Right cardiac atrium (tissue), 5 donors: ENCODE measurements at regions not wholly inside any gene's neighbourhood (a gene's known extent, or its start where the extent isn't known, plus 50 kb on each side); places are given as distances from the start of the nearest gene placed in this dataset.

Experiments
- ATAC-seq, 2 donors: fragments of 200-7000 bp; cut with Tn5 transposase; one replicate each; pipeline versions ENCODE4 v1.8.0 to v1.9.1; 2020; ENCODE audit warnings: moderate library complexity in 2 of 2, mild to moderate bottlenecking in 1 of 2
- DNase-seq, 3 donors: peaks; one replicate each; pipeline ENCODE4 v3.0.0-alpha.2; 2020
- H3K27ac ChIP-seq: one replicate; pipeline ENCODE4 v1.5.1; 2013; ENCODE audit warnings: mild to moderate bottlenecking, low read length, control low read depth, moderate library complexity
- H3K27me3 ChIP-seq: one replicate; pipeline ENCODE4 v1.6.1; 2013; ENCODE audit not compliant: control insufficient read depth, insufficient read depth
- H3K4me1 ChIP-seq: one replicate; pipeline ENCODE4 v1.6.1; 2013; ENCODE audit warnings: low read length; ENCODE audit not compliant: control insufficient read depth, insufficient read depth
- H3K4me3 ChIP-seq: one replicate; pipeline ENCODE4 v1.5.1; 2013; ENCODE audit warnings: low read length, control low read depth
- H3K9me3 ChIP-seq: one replicate; pipeline ENCODE4 v1.6.1; 2013; ENCODE audit warnings: low read length; ENCODE audit not compliant: control insufficient read depth
- WGBS: extraction: QIAGEN DNeasy Blood & Tissue Kit; methylation state at CpG from one replicate; pipeline ENCODE4 v1.1.7; 2013; 5-methylcytosine and 5-hydroxymethylcytosine counted together
- intact Hi-C, 4 donors: fragments of 100-400 bp; cut with DNase I; formaldehyde crosslinking; loops; one replicate each; pipeline versions ENCODE4 v1.11.0 to v1.14.0; 2022 to 2023
- donor health status: healthy with polysubstance abuse.
- donor health status: DM: no; HTN: yes; CAD: no.
- donor health status: DM: no; HTN: no; CAD: no.
- donor health status: DM: no; HTN: yes; CAD: no; lungs with severe emphysema.
- donor health status: DM: yes; HTN: yes; CAD: no.

- intact Hi-C loops = no loop called here
- DNase-seq (no peak), ATAC-seq (no peak)
- no peaks in the 10 kb centered on the region for H3K9me3 ChIP-seq
- no peak overlapping the region for H3K4me3 ChIP-seq
- 84% methylated on average over 10 of the region's 10 CpGs for WGBS
- no peak overlapping the region for H3K27ac ChIP-seq
- no peaks in the 10 kb centered on the region for H3K4me1 ChIP-seq
- no peaks in the 10 kb centered on the region for H3K27me3 ChIP-seq
These were observed 399.4 kb downstream of the PTPRU start for GRCh38 chr1:29635501-29636263.

- DNase-seq (no peak), ATAC-seq (no peak)
- WGBS = 86% methylated on average over 7 of the region's 7 CpGs
- H3K27ac ChIP-seq = no peak overlapping the region
- no peaks in the 10 kb centered on the region for H3K4me1 ChIP-seq
- no peaks in the 10 kb centered on the region for H3K27me3 ChIP-seq
- no peaks in the 10 kb centered on the region for H3K9me3 ChIP-seq
- H3K4me3 ChIP-seq = no peak overlapping the region
- intact Hi-C loops = no loop called here
These were observed 398.5 kb downstream of the PTPRU start for GRCh38 chr1:29634746-29635335.

GRCh38 chr1:29634324-29634723, 398.0 kb downstream of the PTPRU start:
- Histone ChIP-seq H3K27ac (no peak overlapping the region), H3K9me3 (no peaks in the 10 kb centered on the region), H3K4me1 (no peaks in the 10 kb centered on the region), H3K4me3 (no peak overlapping the region), H3K27me3 (no peaks in the 10 kb centered on the region)
- no peak for ATAC-seq
- 65% methylated on average over 5 of the region's 5 CpGs for WGBS
- DNase-seq = no peak
- intact Hi-C loops = no loop called here

GRCh38 chr1:29633771-29634170, 397.4 kb downstream of the PTPRU start:
- Histone ChIP-seq H3K4me3 (no peak overlapping the region), H3K27ac (no peak overlapping the region), H3K9me3 (no peaks in the 10 kb centered on the region), H3K27me3 (no peaks in the 10 kb centered on the region), H3K4me1 (no peaks in the 10 kb centered on the region)
- 39% methylated on average over 4 of the region's 4 CpGs for WGBS
- no peak for DNase-seq
- no peak for ATAC-seq
- intact Hi-C loops = no loop called here

- intact Hi-C loops = no loop called here
- Histone ChIP-seq H3K27ac (no peak overlapping the region), H3K4me3 (no peak overlapping the region), H3K27me3 (no peaks in the 10 kb centered on the region), H3K9me3 (peaks cover under 1% of the 10 kb centered on the region), H3K4me1 (no peaks in the 10 kb centered on the region)
- ATAC-seq (no peak), DNase-seq (no peak)
- WGBS = 56% methylated on average over 11 of the region's 11 CpGs
These were observed 396.7 kb downstream of the PTPRU start for GRCh38 chr1:29632806-29633615.

- no peak overlapping the region for H3K27ac ChIP-seq
- no peaks in the 10 kb centered on the region for H3K27me3 ChIP-seq
- ATAC-seq (no peak), DNase-seq (no peak)
- peaks cover 2% of the 10 kb centered on the region for H3K9me3 ChIP-seq
- H3K4me3 ChIP-seq = no peak overlapping the region
- no peaks in the 10 kb centered on the region for H3K4me1 ChIP-seq
- intact Hi-C loops = no loop called here
- 66% methylated on average over 9 of the region's 9 CpGs for WGBS
These were observed 395.8 kb downstream of the PTPRU start for GRCh38 chr1:29631836-29632805.

- Histone ChIP-seq H3K4me3 (no peak overlapping the region), H3K27me3 (no peaks in the 10 kb centered on the region), H3K9me3 (peaks cover 2% of the 10 kb centered on the region), H3K27ac (no peak overlapping the region), H3K4me1 (no peaks in the 10 kb centered on the region)
- intact Hi-C loops = no loop called here
- WGBS = 61% methylated on average over 5 of the region's 5 CpGs
- no peak for ATAC-seq
- DNase-seq = no peak
These were observed 395.0 kb downstream of the PTPRU start for GRCh38 chr1:29631361-29631760.

GRCh38 chr1:29630756-29631155, 394.4 kb downstream of the PTPRU start:
- 97% methylated on average over 1 of the region's 1 CpG for WGBS

GRCh38 chr1:29629814-29630516, 393.6 kb downstream of the PTPRU start:
- WGBS = 83% methylated on average over 8 of the region's 8 CpGs
- Histone ChIP-seq H3K4me3 (no peak overlapping the region), H3K4me1 (no peaks in the 10 kb centered on the region), H3K27ac (no peak overlapping the region), H3K9me3 (peaks cover 2% of the 10 kb centered on the region), H3K27me3 (no peaks in the 10 kb centered on the region)
- ATAC-seq = no peak
- DNase-seq = no peak
- intact Hi-C loops = no loop called here

More at GRCh38 chr1:29630756-29631155, 394.4 kb downstream of the PTPRU start:
- H3K27ac ChIP-seq = no peak overlapping the region
- H3K4me3 ChIP-seq = no peak overlapping the region
- ATAC-seq = no peak
- H3K9me3 ChIP-seq = peaks cover 2% of the 10 kb centered on the region
- intact Hi-C loops = no loop called here
- no peaks in the 10 kb centered on the region for H3K4me1 ChIP-seq
- DNase-seq = no peak
- H3K27me3 ChIP-seq = no peaks in the 10 kb centered on the region

- DNase-seq (no peak), ATAC-seq (no peak)
- no peaks in the 10 kb centered on the region for H3K27me3 ChIP-seq
- no peak overlapping the region for H3K4me3 ChIP-seq
- WGBS = 58% methylated on average over 4 of the region's 4 CpGs
- no peaks in the 10 kb centered on the region for H3K4me1 ChIP-seq
- no peak overlapping the region for H3K27ac ChIP-seq
- H3K9me3 ChIP-seq = peaks cover 2% of the 10 kb centered on the region
- intact Hi-C loops = no loop called here
These were observed 393.1 kb downstream of the PTPRU start for GRCh38 chr1:29629401-29629800.
